GM23338 (cell line): ENCODE measurements at regions not wholly inside any gene's neighbourhood (a gene's known extent, or its start where the extent isn't known, plus 50 kb on each side); places are given as distances from the start of the nearest gene placed in this dataset.

Experiments
- CREB1 ChIP-seq: fragments of 250-450 bp; sonication (Bioruptor Pico); IDR thresholded peaks from 2 replicates; pipeline ENCODE4 v1.5.0; 2020; ENCODE audit warnings: low read depth, mild to moderate bottlenecking, moderate library complexity
- EZH2phosphoT487 ChIP-seq: fragments of 200-600 bp; sonication (generic); IDR thresholded peaks from one replicate; pipeline ENCODE4 v1.8.1; 2018; ENCODE audit warnings: antibody characterized with exemption; ENCODE audit not compliant: unreplicated experiment
- JUNB ChIP-seq: IDR thresholded peaks from one replicate; pipeline ENCODE4 v1.6.1; 2016; ENCODE audit warnings: antibody characterized with exemption; ENCODE audit not compliant: unreplicated experiment
- NANOG ChIP-seq: IDR thresholded peaks from 2 replicates; pipeline ENCODE4 v1.6.1; 2016; ENCODE audit warnings: antibody characterized with exemption, borderline replicate concordance
- POLR2AphosphoS5 ChIP-seq: IDR thresholded peaks from 2 replicates; pipeline ENCODE4 v1.6.1; 2016; ENCODE audit warnings: antibody characterized with exemption, low read depth
- ZNF114 ChIP-seq: fragments of 250-450 bp; sonication (Bioruptor Pico); IDR thresholded peaks from 2 replicates; pipeline ENCODE4 v1.5.0; 2020; ENCODE audit warnings: mild to moderate bottlenecking, moderate library complexity
- TF ChIP-seq, protein P1 (sequence below): fragments of 250-450 bp; sonication (Bioruptor Pico); IDR thresholded peaks from 2 replicates; pipeline ENCODE4 v1.5.0; 2020; ENCODE audit warnings: mild to moderate bottlenecking, moderate library complexity
- TF ChIP-seq, protein P2 (sequence below): IDR thresholded peaks from one replicate; pipeline ENCODE4 v1.6.1; 2018; ENCODE audit warnings: antibody characterized with exemption; ENCODE audit not compliant: unreplicated experiment

DNA sequence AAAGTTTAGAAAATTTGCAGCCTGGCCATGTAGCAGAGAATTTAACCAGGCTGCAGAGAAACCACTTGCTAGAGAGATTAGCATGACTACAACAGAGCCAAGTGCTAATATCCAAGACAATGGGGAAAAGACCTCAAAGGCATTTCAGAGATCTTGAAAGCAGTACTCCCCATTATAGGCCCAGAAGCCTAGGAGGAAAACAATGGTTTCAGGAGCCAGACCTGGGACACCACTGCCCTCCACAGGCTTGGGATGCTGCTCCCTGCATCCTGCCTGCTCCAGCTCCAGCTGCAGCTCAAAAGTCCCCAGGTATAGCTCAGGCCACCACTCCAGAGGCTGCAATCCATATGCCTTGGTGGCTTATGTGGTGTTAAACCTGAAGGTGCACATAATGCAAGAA lies 101.5 kb upstream of the TMEM72 start (continued):
- TF ChIP-seq, protein P1, sequence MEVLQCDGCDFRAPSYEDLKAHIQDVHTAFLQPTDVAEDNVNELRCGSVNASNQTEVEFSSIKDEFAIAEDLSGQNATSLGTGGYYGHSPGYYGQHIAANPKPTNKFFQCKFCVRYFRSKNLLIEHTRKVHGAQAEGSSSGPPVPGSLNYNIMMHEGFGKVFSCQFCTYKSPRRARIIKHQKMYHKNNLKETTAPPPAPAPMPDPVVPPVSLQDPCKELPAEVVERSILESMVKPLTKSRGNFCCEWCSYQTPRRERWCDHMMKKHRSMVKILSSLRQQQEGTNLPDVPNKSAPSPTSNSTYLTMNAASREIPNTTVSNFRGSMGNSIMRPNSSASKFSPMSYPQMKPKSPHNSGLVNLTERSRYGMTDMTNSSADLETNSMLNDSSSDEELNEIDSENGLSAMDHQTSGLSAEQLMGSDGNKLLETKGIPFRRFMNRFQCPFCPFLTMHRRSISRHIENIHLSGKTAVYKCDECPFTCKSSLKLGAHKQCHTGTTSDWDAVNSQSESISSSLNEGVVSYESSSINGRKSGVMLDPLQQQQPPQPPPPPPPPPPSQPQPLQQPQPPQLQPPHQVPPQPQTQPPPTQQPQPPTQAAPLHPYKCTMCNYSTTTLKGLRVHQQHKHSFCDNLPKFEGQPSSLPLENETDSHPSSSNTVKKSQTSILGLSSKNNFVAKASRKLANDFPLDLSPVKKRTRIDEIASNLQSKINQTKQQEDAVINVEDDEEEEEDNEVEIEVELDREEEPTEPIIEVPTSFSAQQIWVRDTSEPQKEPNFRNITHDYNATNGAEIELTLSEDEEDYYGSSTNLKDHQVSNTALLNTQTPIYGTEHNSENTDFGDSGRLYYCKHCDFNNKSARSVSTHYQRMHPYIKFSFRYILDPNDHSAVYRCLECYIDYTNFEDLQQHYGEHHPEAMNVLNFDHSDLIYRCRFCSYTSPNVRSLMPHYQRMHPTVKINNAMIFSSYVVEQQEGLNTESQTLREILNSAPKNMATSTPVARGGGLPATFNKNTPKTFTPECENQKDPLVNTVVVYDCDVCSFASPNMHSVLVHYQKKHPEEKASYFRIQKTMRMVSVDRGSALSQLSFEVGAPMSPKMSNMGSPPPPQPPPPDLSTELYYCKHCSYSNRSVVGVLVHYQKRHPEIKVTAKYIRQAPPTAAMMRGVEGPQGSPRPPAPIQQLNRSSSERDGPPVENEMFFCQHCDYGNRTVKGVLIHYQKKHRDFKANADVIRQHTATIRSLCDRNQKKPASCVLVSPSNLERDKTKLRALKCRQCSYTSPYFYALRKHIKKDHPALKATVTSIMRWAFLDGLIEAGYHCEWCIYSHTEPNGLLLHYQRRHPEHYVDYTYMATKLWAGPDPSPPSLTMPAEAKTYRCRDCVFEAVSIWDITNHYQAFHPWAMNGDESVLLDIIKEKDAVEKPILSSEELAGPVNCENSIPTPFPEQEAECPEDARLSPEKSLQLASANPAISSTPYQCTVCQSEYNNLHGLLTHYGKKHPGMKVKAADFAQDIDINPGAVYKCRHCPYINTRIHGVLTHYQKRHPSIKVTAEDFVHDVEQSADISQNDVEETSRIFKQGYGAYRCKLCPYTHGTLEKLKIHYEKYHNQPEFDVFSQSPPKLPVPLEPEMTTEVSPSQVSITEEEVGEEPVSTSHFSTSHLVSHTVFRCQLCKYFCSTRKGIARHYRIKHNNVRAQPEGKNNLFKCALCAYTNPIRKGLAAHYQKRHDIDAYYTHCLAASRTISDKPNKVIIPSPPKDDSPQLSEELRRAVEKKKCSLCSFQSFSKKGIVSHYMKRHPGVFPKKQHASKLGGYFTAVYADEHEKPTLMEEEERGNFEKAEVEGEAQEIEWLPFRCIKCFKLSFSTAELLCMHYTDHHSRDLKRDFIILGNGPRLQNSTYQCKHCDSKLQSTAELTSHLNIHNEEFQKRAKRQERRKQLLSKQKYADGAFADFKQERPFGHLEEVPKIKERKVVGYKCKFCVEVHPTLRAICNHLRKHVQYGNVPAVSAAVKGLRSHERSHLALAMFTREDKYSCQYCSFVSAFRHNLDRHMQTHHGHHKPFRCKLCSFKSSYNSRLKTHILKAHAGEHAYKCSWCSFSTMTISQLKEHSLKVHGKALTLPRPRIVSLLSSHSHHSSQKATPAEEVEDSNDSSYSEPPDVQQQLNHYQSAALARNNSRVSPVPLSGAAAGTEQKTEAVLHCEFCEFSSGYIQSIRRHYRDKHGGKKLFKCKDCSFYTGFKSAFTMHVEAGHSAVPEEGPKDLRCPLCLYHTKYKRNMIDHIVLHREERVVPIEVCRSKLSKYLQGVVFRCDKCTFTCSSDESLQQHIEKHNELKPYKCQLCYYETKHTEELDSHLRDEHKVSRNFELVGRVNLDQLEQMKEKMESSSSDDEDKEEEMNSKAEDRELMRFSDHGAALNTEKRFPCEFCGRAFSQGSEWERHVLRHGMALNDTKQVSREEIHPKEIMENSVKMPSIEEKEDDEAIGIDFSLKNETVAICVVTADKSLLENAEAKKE (CRISPR knock-in tag), result peak; percentile 82; the same call in 1 of the 2 replicates
- TF ChIP-seq CREB1 (CRISPR knock-in tag) (no peak), JUNB (no peak), NANOG (peak; percentile 45), ZNF114 (CRISPR knock-in tag) (no peak), EZH2phosphoT487 (no peak), POLR2AphosphoS5 (no peak)
- TF ChIP-seq, protein P2, sequence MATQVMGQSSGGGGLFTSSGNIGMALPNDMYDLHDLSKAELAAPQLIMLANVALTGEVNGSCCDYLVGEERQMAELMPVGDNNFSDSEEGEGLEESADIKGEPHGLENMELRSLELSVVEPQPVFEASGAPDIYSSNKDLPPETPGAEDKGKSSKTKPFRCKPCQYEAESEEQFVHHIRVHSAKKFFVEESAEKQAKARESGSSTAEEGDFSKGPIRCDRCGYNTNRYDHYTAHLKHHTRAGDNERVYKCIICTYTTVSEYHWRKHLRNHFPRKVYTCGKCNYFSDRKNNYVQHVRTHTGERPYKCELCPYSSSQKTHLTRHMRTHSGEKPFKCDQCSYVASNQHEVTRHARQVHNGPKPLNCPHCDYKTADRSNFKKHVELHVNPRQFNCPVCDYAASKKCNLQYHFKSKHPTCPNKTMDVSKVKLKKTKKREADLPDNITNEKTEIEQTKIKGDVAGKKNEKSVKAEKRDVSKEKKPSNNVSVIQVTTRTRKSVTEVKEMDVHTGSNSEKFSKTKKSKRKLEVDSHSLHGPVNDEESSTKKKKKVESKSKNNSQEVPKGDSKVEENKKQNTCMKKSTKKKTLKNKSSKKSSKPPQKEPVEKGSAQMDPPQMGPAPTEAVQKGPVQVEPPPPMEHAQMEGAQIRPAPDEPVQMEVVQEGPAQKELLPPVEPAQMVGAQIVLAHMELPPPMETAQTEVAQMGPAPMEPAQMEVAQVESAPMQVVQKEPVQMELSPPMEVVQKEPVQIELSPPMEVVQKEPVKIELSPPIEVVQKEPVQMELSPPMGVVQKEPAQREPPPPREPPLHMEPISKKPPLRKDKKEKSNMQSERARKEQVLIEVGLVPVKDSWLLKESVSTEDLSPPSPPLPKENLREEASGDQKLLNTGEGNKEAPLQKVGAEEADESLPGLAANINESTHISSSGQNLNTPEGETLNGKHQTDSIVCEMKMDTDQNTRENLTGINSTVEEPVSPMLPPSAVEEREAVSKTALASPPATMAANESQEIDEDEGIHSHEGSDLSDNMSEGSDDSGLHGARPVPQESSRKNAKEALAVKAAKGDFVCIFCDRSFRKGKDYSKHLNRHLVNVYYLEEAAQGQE, result no peak
